ENCODE measurements at regions not wholly inside any gene's neighbourhood (a gene's known extent, or its start where the extent isn't known, plus 50 kb on each side); places are given as distances from the start of the nearest gene placed in this dataset.

DNA sequence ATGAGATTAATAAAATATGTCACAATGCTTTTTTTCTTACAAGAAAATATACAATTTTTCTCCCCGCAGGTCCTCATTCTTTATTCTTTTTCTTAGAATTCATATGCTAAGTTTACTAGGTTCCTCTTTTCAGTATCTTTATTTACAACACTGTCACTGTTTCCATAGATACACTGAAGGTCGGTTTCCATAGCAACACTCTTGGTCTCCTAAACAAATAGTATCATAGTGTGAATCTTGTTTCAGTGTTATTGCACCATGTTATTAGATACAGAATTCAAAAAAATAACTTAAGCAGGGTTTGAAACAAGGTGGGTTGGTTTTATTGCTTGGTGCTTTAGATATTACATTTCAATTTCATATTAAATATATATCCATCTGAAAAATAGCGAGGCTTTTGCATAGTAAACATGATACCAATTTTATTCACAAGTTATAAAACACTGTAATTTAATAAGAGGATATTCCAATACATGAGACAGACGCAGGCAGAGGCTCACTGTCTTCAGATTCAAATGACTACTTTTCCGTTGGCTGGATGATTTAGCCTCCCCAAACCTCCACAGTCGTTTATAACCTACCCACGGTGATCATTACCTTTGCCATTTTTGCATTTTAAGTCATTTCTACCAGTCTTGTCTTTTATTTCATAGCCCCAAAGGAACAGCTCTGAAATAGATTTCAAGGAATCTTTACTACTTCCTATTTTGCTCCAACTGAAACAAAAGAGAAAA lies 88.9 kb upstream of the KLF6 start:
- H3K36me3 Mint-ChIP-seq (ENCODE audit: low read depth), result no peaks in the 10 kb centered on the region
- H3K9me3 Mint-ChIP-seq, result no peaks in the 10 kb centered on the region
- peak; percentile 56 for DNase-seq
- no peaks in the 10 kb centered on the region; the same call in 1 of the 2 replicates for H3K27me3 Mint-ChIP-seq (ENCODE audit: insufficient read depth)
- no peak overlapping the region; the same call in 1 of the 2 replicates for H3K27ac Mint-ChIP-seq
- H3K4me3 Mint-ChIP-seq, result no peak overlapping the region
- peaks cover 21% of the 10 kb centered on the region for H3K4me1 Mint-ChIP-seq (ENCODE audit: low read depth)
- TF ChIP-seq, protein P1, sequence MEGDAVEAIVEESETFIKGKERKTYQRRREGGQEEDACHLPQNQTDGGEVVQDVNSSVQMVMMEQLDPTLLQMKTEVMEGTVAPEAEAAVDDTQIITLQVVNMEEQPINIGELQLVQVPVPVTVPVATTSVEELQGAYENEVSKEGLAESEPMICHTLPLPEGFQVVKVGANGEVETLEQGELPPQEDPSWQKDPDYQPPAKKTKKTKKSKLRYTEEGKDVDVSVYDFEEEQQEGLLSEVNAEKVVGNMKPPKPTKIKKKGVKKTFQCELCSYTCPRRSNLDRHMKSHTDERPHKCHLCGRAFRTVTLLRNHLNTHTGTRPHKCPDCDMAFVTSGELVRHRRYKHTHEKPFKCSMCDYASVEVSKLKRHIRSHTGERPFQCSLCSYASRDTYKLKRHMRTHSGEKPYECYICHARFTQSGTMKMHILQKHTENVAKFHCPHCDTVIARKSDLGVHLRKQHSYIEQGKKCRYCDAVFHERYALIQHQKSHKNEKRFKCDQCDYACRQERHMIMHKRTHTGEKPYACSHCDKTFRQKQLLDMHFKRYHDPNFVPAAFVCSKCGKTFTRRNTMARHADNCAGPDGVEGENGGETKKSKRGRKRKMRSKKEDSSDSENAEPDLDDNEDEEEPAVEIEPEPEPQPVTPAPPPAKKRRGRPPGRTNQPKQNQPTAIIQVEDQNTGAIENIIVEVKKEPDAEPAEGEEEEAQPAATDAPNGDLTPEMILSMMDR (IDR thresholded peaks at IDR 0.05), result no peak

- no peak for DNase-seq
- H3K27ac Mint-ChIP-seq, result no peak overlapping the region
- TF ChIP-seq, protein P1 (IDR thresholded peaks at IDR 0.05), result no peak
- H3K4me1 Mint-ChIP-seq (ENCODE audit: low read depth), result peaks cover 25% of the 10 kb centered on the region
- no peaks in the 10 kb centered on the region for H3K36me3 Mint-ChIP-seq (ENCODE audit: low read depth)
- H3K9me3 Mint-ChIP-seq, result no peaks in the 10 kb centered on the region
- no peaks in the 10 kb centered on the region; the same call in 1 of the 2 replicates for H3K27me3 Mint-ChIP-seq (ENCODE audit: insufficient read depth)
- H3K4me3 Mint-ChIP-seq, result no peak overlapping the region
These were observed 87.8 kb upstream of the KLF6 start for GRCh38 chr10:3872712-3873329.

DNA sequence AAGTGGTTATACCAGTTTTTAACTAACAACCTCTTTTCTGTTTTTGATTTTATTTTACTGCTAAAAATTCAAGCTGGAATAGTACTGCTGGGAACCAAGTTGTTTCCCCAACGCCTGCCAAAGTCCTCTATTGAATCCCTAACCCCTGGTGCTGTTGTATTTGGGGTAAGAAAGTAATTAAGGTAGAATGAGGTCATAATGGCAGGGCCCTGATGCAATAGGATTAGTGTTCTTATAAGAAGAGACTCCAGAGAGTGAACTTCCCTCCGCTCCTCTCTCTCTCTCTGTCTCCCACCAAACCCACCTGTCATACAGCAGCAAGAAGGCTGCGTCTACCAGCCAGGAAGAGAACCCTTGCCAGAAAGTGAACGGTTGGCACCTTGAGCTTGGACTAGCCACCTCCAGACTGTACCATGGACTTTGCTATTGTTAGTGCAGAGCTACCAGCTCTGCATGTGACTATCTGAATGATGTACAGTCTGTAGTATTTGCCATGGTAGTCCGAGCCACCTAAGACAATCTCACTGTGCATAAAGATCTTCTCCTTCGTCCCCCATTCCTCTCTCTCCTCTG lies 86.5 kb upstream of the KLF6 start:
- H3K36me3 Mint-ChIP-seq (ENCODE audit: low read depth), result no peaks in the 10 kb centered on the region
- no peaks in the 10 kb centered on the region; the same call in 1 of the 2 replicates for H3K27me3 Mint-ChIP-seq (ENCODE audit: insufficient read depth)
- H3K4me3 Mint-ChIP-seq, result no peak overlapping the region
- no peak overlapping the region for H3K27ac Mint-ChIP-seq
- TF ChIP-seq, protein P1 (IDR thresholded peaks at IDR 0.05), result no peak
- no peak for DNase-seq
- H3K9me3 Mint-ChIP-seq, result no peaks in the 10 kb centered on the region
- peaks cover 22% of the 10 kb centered on the region for H3K4me1 Mint-ChIP-seq (ENCODE audit: low read depth)

- no peak overlapping the region for H3K27ac Mint-ChIP-seq
- no peaks in the 10 kb centered on the region for H3K36me3 Mint-ChIP-seq (ENCODE audit: low read depth)
- no peak overlapping the region for H3K4me3 Mint-ChIP-seq
- H3K9me3 Mint-ChIP-seq, result no peaks in the 10 kb centered on the region
- H3K27me3 Mint-ChIP-seq (ENCODE audit: insufficient read depth), result no peaks in the 10 kb centered on the region; the same call in 1 of the 2 replicates
- peaks cover 15% of the 10 kb centered on the region for H3K4me1 Mint-ChIP-seq (ENCODE audit: low read depth)
- TF ChIP-seq, protein P1 (IDR thresholded peaks at IDR 0.05), result no peak
- no peak for DNase-seq
These were observed 84.0 kb upstream of the KLF6 start for GRCh38 chr10:3869036-3869435.

DNA sequence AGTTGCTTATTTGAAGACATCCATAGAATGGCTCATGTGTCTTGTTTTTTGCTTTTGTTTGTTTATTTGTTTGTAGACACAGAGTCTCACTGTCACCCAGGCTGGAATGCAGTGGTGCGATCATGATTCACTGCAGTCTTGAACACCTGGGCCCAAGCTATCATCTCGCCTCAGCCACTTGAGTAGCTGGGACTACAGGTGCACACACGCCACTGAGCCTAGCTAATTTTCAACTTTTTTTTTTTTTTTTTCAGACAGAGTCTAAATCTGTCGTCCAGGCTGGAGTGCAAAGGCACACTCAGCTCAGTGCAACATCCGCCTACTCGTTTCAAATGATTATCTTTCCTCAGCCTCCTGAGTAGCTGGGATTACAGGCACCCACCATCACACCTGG lies 83.3 kb upstream of the KLF6 start:
- Mint-ChIP-seq H3K4me1 (ENCODE audit: low read depth) (peaks cover 15% of the 10 kb centered on the region), H3K4me3 (no peak overlapping the region), H3K27ac (no peak overlapping the region), H3K9me3 (no peaks in the 10 kb centered on the region), H3K27me3 (ENCODE audit: insufficient read depth) (no peaks in the 10 kb centered on the region; the same call in 1 of the 2 replicates), H3K36me3 (ENCODE audit: low read depth) (no peaks in the 10 kb centered on the region)
- no peak for DNase-seq
- TF ChIP-seq, protein P1 (IDR thresholded peaks at IDR 0.05), result no peak

Data from HFFc6 (cell line).